ENCODE measurements at regions not wholly inside any gene's neighbourhood (a gene's known extent, or its start where the extent isn't known, plus 50 kb on each side); places are given as distances from the start of the nearest gene placed in this dataset.

GRCh38 chr4:116547632-116548031, 537.7 kb downstream of the TRAM1L1 start:
- 94% methylated on average over 2 of the region's 2 CpGs for WGBS (ENCODE audit: low lambda C conversion rate, missing lambda C conversion rate)
- no peaks in the 10 kb centered on the region for H3K79me2 ChIP-seq
- H3K27ac ChIP-seq: no peak overlapping the region
- no peaks in the 10 kb centered on the region for H3K9me3 ChIP-seq (ENCODE audit: low read depth)
- H2AFZ ChIP-seq: no peak overlapping the region
- H3K9me2 ChIP-seq (replicated peaks; ENCODE audit: insufficient read depth): no peaks in the 10 kb centered on the region
- H3K4me1 ChIP-seq (ENCODE audit: insufficient read depth): no peaks in the 10 kb centered on the region
- no peak overlapping the region for H3K4me3 ChIP-seq
- H3K4me2 ChIP-seq: no peak overlapping the region
- TF ChIP-seq EZH2 (IDR thresholded peaks at IDR 0.05; ENCODE audit: borderline replicate concordance) (no peak), CTCF (IDR thresholded peaks at IDR 0.05; ENCODE audit: poor library complexity) (no peak), EZH2phosphoT487 (IDR thresholded peaks at IDR 0.05; ENCODE audit: low read depth, severe bottlenecking, unreplicated experiment) (no peak)
- H4K20me1 ChIP-seq (ENCODE audit: insufficient read depth, poor library complexity, severe bottlenecking): no peaks in the 10 kb centered on the region
- H3K27me3 ChIP-seq: no peaks in the 10 kb centered on the region
- H3K36me3 ChIP-seq (replicated peaks; ENCODE audit: insufficient read depth, low read depth): no peaks in the 10 kb centered on the region
- DNase-seq (ENCODE audit: low spot score): no peak

- Histone ChIP-seq H3K9me3 (ENCODE audit: low read depth) (no peaks in the 10 kb centered on the region), H3K27ac (no peak overlapping the region), H4K20me1 (ENCODE audit: insufficient read depth, poor library complexity, severe bottlenecking) (no peaks in the 10 kb centered on the region), H3K9me2 (replicated peaks; ENCODE audit: insufficient read depth) (no peaks in the 10 kb centered on the region), H3K36me3 (replicated peaks; ENCODE audit: insufficient read depth, low read depth) (no peaks in the 10 kb centered on the region), H3K4me3 (no peak overlapping the region), H3K79me2 (no peaks in the 10 kb centered on the region), H3K27me3 (no peaks in the 10 kb centered on the region), H3K4me1 (ENCODE audit: insufficient read depth) (no peaks in the 10 kb centered on the region), H3K4me2 (no peak overlapping the region), H2AFZ (no peak overlapping the region)
- WGBS (ENCODE audit: low lambda C conversion rate, missing lambda C conversion rate): 85% methylated on average over 1 of the region's 1 CpG
- DNase-seq (ENCODE audit: low spot score): no peak
- TF ChIP-seq CTCF (IDR thresholded peaks at IDR 0.05; ENCODE audit: poor library complexity): no peak
- TF ChIP-seq EZH2phosphoT487 (IDR thresholded peaks at IDR 0.05; ENCODE audit: low read depth, severe bottlenecking, unreplicated experiment): no peak
- no peak for TF ChIP-seq EZH2 (IDR thresholded peaks at IDR 0.05; ENCODE audit: borderline replicate concordance)
These were observed 538.6 kb downstream of the TRAM1L1 start for GRCh38 chr4:116546759-116547158.

- Histone ChIP-seq H2AFZ (no peak overlapping the region), H3K4me2 (no peak overlapping the region), H3K27ac (no peak overlapping the region), H3K4me3 (no peak overlapping the region), H3K79me2 (no peaks in the 10 kb centered on the region), H4K20me1 (ENCODE audit: insufficient read depth, poor library complexity, severe bottlenecking) (no peaks in the 10 kb centered on the region), H3K4me1 (ENCODE audit: insufficient read depth) (no peaks in the 10 kb centered on the region), H3K27me3 (no peaks in the 10 kb centered on the region), H3K9me2 (replicated peaks; ENCODE audit: insufficient read depth) (no peaks in the 10 kb centered on the region), H3K36me3 (replicated peaks; ENCODE audit: insufficient read depth, low read depth) (no peaks in the 10 kb centered on the region), H3K9me3 (ENCODE audit: low read depth) (no peaks in the 10 kb centered on the region)
- no peak for DNase-seq (ENCODE audit: low spot score)
- WGBS (ENCODE audit: low lambda C conversion rate, missing lambda C conversion rate): 83% methylated on average over 1 of the region's 1 CpG
- TF ChIP-seq EZH2 (IDR thresholded peaks at IDR 0.05; ENCODE audit: borderline replicate concordance): no peak
- TF ChIP-seq EZH2phosphoT487 (IDR thresholded peaks at IDR 0.05; ENCODE audit: low read depth, severe bottlenecking, unreplicated experiment): no peak
- no peak for TF ChIP-seq CTCF (IDR thresholded peaks at IDR 0.05; ENCODE audit: poor library complexity)
These were observed 540.4 kb downstream of the TRAM1L1 start for GRCh38 chr4:116544946-116545345.

- Histone ChIP-seq H3K36me3 (replicated peaks; ENCODE audit: insufficient read depth, low read depth) (no peaks in the 10 kb centered on the region), H3K27me3 (no peaks in the 10 kb centered on the region), H3K27ac (no peak overlapping the region)
These were observed 545.6 kb downstream of the TRAM1L1 start for GRCh38 chr4:116539744-116540143.

More at GRCh38 chr4:116539744-116540143, 545.6 kb downstream of the TRAM1L1 start:
- no peak for TF ChIP-seq EZH2 (IDR thresholded peaks at IDR 0.05; ENCODE audit: borderline replicate concordance)
- TF ChIP-seq CTCF (IDR thresholded peaks at IDR 0.05; ENCODE audit: poor library complexity): no peak
- no peak for TF ChIP-seq EZH2phosphoT487 (IDR thresholded peaks at IDR 0.05; ENCODE audit: low read depth, severe bottlenecking, unreplicated experiment)
- WGBS (ENCODE audit: low lambda C conversion rate, missing lambda C conversion rate): 89% methylated on average over 3 of the region's 3 CpGs
- DNase-seq (ENCODE audit: low spot score): no peak
- no peak overlapping the region for H3K4me2 ChIP-seq
- no peaks in the 10 kb centered on the region for H3K9me2 ChIP-seq (replicated peaks; ENCODE audit: insufficient read depth)
- H4K20me1 ChIP-seq (ENCODE audit: insufficient read depth, poor library complexity, severe bottlenecking): no peaks in the 10 kb centered on the region
- no peak overlapping the region for H3K4me3 ChIP-seq
- no peaks in the 10 kb centered on the region for H3K9me3 ChIP-seq (ENCODE audit: low read depth)
- no peaks in the 10 kb centered on the region for H3K79me2 ChIP-seq
- no peak overlapping the region for H2AFZ ChIP-seq
- H3K4me1 ChIP-seq (ENCODE audit: insufficient read depth): no peaks in the 10 kb centered on the region

All from hepatocyte (in vitro differentiated cells).